GM18861 (cell line): ENCODE measurements at regions not wholly inside any gene's neighbourhood (a gene's known extent, or its start where the extent isn't known, plus 50 kb on each side); places are given as distances from the start of the nearest gene placed in this dataset.
"Not testable (repeated sequence)": the region's sequence is repeated elsewhere in the genome, so short reads cannot be mapped to it uniquely, and the experiment has no call there.

Experiments
- ATAC-seq: cut with Tn5 transposase; IDR thresholded peaks from one replicate; pipeline ENCODE4 v1.9.1; 2021; ENCODE audit not compliant: unreplicated experiment

DNA sequence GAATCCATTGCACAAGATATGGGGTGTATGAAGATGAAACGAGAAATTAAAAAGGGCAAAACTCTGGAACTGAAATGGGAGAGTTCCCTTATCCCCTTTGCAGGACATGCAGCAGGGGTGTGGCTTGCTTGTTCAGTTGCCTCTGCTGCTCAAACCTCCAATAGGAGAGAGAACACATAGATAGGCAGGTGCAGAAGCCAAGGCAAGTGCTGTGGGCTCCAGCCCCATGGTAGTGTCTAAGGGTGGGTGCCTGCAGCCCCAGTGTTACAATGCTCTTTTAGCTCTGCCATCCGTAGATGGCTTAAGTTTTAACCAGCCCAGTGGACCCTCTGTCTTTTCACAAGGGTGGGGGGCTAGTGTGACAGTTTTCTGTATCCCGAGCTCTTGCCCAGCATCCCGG is 69.7 kb downstream of the CMAS start:
- no peak for ATAC-seq

GRCh38 chr12:22116376-22116775 is 70.4 kb downstream of the CMAS start:
- ATAC-seq, result no peak

DNA sequence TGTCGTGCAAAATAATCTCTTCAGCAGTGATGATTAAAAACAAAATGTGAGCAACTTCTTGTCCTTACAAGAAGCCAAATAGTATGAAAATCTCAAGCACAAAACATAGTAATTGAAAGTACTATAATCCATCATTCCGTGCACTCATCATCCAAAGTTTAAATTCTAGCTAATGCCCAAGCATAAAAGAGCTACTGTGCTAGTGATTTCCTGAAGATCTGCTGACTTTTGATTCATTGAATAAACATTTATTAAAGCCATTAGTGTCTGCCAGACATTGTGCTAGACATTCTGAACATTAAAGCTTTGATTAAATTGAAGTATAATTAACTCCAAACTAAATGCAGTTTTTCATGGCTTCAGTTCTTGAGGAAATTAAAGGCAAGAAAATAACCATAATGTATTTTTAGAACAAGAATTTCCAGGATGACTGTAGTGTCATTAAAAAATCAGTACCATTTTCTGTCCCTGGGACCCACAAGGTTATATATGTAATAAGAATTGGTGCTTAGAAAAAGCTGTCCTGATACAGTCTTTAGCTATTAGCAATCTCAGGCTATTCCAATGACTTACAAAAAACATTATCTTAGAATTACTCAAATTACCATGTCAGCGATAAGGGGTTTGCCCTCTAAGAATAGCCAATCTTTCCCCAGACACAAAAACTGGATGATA is 71.7 kb downstream of the CMAS start:
- ATAC-seq, result no peak

DNA sequence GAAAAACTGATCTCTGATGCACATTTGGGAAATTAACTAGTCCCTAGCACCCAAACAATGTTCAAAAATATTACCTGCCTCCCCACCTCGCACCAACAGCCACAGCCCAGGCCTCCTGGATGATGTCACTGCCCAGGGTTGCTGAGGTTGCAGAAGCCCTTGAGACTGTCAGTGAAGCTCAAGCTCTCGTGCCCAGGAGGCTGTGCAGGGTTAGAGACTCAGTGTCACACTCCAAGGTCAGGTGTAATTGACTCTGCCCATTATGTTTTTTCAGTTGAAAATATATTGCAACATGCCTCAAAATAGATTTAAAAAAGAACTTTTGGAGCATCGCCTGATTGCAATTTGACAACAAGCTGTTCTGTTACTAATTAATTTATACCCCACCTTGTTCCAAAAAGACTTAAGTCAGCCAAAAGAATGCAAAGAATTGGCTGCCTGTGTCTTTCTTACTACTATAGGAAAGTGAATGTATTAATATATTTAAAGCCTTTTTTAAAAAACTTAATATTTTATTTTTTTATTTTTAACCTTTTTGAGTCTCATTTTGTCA is 72.3 kb downstream of the CMAS start:
- no peak for ATAC-seq

DNA sequence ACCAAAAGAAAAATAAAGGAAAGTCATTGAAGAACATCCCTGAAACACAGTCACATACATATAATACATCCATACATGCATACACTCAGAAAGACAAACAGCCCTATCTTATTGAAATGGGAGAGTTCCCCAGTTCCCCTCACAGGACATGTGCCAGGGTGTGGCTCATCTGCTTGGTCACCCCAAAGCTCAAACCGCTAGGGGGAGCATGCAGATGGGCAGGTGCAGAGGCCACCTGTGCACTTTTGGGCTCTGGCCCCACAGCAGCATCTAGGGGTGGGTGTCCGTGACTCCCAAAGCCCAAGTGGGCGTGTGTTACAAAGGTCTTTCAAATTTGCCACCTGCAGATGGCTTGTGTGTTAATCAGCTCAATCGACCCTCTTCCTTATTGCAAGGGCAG is 75.2 kb downstream of the CMAS start:
- peak; percentile 67 for ATAC-seq

DNA sequence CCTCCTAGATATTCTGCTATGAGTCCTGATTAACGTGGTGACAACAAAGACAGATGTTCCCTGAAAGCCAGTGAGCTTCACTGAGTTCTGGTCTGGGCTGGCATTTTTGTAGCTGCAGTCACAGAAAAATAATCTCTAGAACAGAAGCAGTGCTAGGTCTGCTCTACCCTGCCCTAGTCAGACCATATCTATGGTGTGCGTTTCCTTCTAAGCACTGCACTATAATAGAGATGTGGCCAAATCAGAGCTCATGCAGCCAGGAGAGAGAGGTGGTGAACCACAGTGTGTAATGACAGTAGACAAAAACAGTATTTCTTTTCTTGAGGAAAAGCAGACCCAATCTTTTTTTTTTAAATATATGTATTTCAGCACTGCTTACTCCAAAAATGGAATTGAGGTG is 76.3 kb downstream of the CMAS start:
- no peak for ATAC-seq

- no peak for ATAC-seq
These were observed 79.0 kb downstream of the CMAS start for GRCh38 chr12:22124987-22125386.

DNA sequence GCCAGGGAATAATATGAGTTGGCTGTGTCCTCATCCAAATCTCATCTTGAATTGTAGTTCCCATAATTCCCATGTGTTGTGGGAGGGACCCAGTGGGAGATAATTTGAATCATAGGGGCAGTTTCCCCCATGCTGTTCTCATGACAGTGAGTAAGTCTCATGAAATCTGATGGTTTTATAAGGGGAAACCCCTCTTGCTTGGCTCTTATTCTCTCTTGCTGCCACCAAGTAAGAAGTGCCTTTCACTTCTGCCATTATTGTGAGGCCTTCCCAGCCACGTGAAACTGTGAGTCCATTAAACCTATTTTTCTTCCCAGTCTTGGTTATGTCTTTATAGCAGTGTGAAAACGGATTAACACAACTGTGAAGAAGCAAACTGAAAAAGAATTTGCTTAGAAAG is 80.1 kb downstream of the CMAS start:
- ATAC-seq, result not testable (repeated sequence)

- no peak for ATAC-seq
These were observed 80.7 kb downstream of the CMAS start for GRCh38 chr12:22126758-22127157.

DNA sequence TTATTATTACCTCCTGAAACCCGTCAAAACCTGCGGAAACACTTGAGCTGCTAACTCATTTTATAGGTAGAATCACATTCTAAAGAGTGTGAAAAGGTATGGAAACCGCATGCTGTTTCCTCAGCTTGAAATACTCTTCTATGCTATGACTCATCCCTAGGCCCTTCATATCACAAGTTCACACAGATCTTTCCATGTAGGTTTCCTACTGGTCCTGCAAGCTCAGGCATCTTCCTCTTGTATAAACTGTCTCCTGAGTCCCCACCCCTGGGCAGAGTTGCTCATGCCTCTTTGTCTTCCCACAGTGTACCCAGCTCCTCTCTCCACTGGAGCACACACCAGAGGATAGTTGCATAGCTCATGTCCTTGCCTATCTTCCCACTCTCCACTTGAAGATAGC is 84.7 kb downstream of the CMAS start:
- ATAC-seq, result no peak

DNA sequence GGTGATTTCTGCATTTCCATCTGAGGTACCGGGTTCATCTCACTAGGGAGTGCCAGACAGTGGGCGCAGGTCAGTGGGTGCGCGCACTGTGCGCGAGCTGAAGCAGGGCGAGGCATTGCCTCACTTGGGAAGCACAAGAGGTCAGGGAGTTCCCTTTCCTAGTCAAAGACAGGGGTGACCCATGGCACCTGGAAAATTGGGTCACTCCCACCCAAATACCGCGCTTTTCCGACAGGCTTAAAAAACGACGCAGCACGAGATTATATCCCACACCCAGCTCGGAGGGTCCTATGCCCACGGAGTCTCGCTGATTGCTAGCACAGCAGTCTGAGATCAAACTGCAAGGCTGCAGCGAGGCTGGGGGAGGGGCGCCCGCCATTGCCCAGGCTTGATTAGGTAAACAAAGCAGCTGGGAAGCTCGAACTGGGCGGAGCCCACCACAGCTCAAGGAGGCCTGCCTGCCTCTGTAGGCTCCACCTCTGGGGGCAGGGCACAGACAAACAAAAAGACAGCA is 90.6 kb downstream of the CMAS start:
- not testable (repeated sequence) for ATAC-seq
